IMR-90 (cell line): ENCODE measurements at regions not wholly inside any gene's neighbourhood (a gene's known extent, or its start where the extent isn't known, plus 50 kb on each side); places are given as distances from the start of the nearest gene placed in this dataset.

ENCODE experiments used
- BHLHE40 ChIP-seq: fragments of 150-350 bp; IDR thresholded peaks from 2 replicates; pipeline ENCODE4 v1.6.1; 2016; ENCODE audit warnings: mild to moderate bottlenecking, low read depth, low read length
- CEBPB ChIP-seq: IDR thresholded peaks from 2 replicates; pipeline ENCODE4 v1.6.1; 2012; ENCODE audit warnings: low read depth, low read length, improper control_type of control experiment
- CTCF ChIP-seq: conservative IDR thresholded peaks from 2 replicates; pipeline ENCODE4 v1.5.1; 2012; ENCODE audit warnings: mild to moderate bottlenecking, low read depth, low read length, improper control_type of control experiment
- ELK1 ChIP-seq: fragments of 150-350 bp; IDR thresholded peaks from 2 replicates; pipeline ENCODE4 v1.6.1; 2016; ENCODE audit warnings: low read depth, mild to moderate bottlenecking, low read length, moderate library complexity, borderline replicate concordance
- FOS ChIP-seq: fragments of 150-350 bp; IDR thresholded peaks from 2 replicates; pipeline ENCODE4 v1.6.1; 2016; ENCODE audit warnings: low read depth, low read length
- MAZ ChIP-seq: IDR thresholded peaks from 2 replicates; pipeline ENCODE4 v1.6.1; 2012; ENCODE audit warnings: low read depth, mild to moderate bottlenecking, low read length, improper control_type of control experiment, moderate library complexity, borderline replicate concordance
- MXI1 ChIP-seq: IDR thresholded peaks from 2 replicates; pipeline ENCODE4 v1.6.1; 2012; ENCODE audit warnings: low read depth, mild to moderate bottlenecking, low read length, moderate library complexity, borderline replicate concordance
- POLR2A ChIP-seq: IDR thresholded peaks from 2 replicates; pipeline ENCODE4 v1.6.1; 2012; ENCODE audit warnings: mild to moderate bottlenecking, low read depth, low read length
- RAD21 ChIP-seq: IDR thresholded peaks from 2 replicates; pipeline ENCODE4 v1.6.1; 2012; ENCODE audit warnings: low read length, improper control_type of control experiment
- RCOR1 ChIP-seq: IDR thresholded peaks from 2 replicates; pipeline ENCODE4 v1.6.1; 2012; ENCODE audit warnings: mild to moderate bottlenecking, low read length, improper control_type of control experiment; ENCODE audit not compliant: insufficient replicate concordance
- RFX5 ChIP-seq: IDR thresholded peaks from 2 replicates; pipeline ENCODE4 v1.8.0; 2012; ENCODE audit warnings: low read depth, mild to moderate bottlenecking, low read length, moderate library complexity
- SMC3 ChIP-seq: fragments of 150-350 bp; IDR thresholded peaks from 2 replicates; pipeline ENCODE4 v1.6.1; 2016; ENCODE audit warnings: low read depth, mild to moderate bottlenecking, antibody characterized with exemption, low read length, moderate library complexity
- USF2 ChIP-seq: fragments of 150-350 bp; IDR thresholded peaks from 2 replicates; pipeline ENCODE4 v1.6.1; 2017; ENCODE audit warnings: mild to moderate bottlenecking, antibody characterized with exemption, low read length, low read depth

- TF ChIP-seq CTCF (no peak), BHLHE40 (no peak), SMC3 (no peak), USF2 (no peak), MAZ (no peak), ELK1 (no peak), MXI1 (no peak), CEBPB (no peak), POLR2A (no peak), RAD21 (no peak), FOS (no peak), RCOR1 (no peak), RFX5 (no peak)
Observed at GRCh38 chr5:66417781-66418180, 178.4 kb upstream of the MAST4 start.
